Stomach (tissue), 8 donors: ENCODE measurements at regions not wholly inside any gene's neighbourhood (a gene's known extent, or its start where the extent isn't known, plus 50 kb on each side); places are given as distances from the start of the nearest gene placed in this dataset.
A peak's percentile ranks its signal among the peaks of the same experiment; 100 is the strongest.

Experiments used
- DNase-seq, 2 donors: peaks; one replicate each; pipeline versions ENCODE4 v3.0.0 to v3.0.0-alpha.2; 2013 to 2019
- H3K27ac ChIP-seq, 5 donors: fragments of 200-600 bp in 4 of 5; sonication (generic) in 4 of 5; one replicate each; pipeline ENCODE4 v1.5.1; 2013 to 2019; ENCODE audit warnings: mild to moderate bottlenecking in 1 of 5, moderate library complexity in 1 of 5
- H3K27me3 ChIP-seq, 3 donors: fragments of 200-600 bp; sonication (generic); one replicate each; pipeline ENCODE4 v1.5.1; 2017 to 2019; ENCODE audit warnings: mixed run types in 1 of 3
- H3K36me3 ChIP-seq, 4 donors: fragments of 200-600 bp; sonication (generic); 1 replicate in 3 of 4; 2 replicates in 1 of 4; pipeline ENCODE4 v1.5.1; 2016 to 2019
- H3K4me1 ChIP-seq, 4 donors: fragments of 200-600 bp; sonication (generic); one replicate each; pipeline ENCODE4 v1.5.1; 2016 to 2019
- H3K4me3 ChIP-seq, 4 donors: fragments of 200-600 bp; sonication (generic) in 3 of 4; one replicate each; pipeline ENCODE4 v1.5.1; 2016 to 2019; ENCODE audit warnings: mild to moderate bottlenecking in 1 of 4
- H3K9me3 ChIP-seq, 4 donors: fragments of 200-600 bp; sonication (generic); one replicate each; pipeline ENCODE4 v1.5.1; 2016 to 2019
- CTCF ChIP-seq, 7 experiments: fragments of 450-650 bp in 4 of 7; fragments of 200-600 bp in 3 of 7; sonication (generic) in 3 of 7; IDR thresholded peaks; one replicate each; pipeline ENCODE4 v1.5.1; 2016 to 2019; ENCODE audit warnings: antibody characterized with exemption in 7 of 7, control low read depth in 2 of 7, mild to moderate bottlenecking in 1 of 7
- EP300 ChIP-seq: sonication (generic); formaldehyde crosslinking; IDR thresholded peaks from one replicate; pipeline ENCODE4 v1.6.1; 2017; ENCODE audit warnings: antibody characterized with exemption
- POLR2A ChIP-seq, 4 donors: fragments of 450-650 bp; IDR thresholded peaks; one replicate each; pipeline ENCODE4 v1.6.1; 2016; ENCODE audit warnings: antibody characterized with exemption in 4 of 4, control low read depth in 2 of 4, mild to moderate bottlenecking in 1 of 4, moderate library complexity in 1 of 4
- POLR2AphosphoS5 ChIP-seq, 3 donors: sonication (generic); formaldehyde crosslinking; IDR thresholded peaks; one replicate each; pipeline ENCODE4 v1.6.1; 2016; ENCODE audit warnings: antibody characterized with exemption in 3 of 3
- WGBS, 5 donors: extraction: QIAGEN DNeasy Blood & Tissue Kit in 3 of 5; methylation state at CpG; one replicate each; pipeline versions ENCODE4 v1.1.5 to v1.1.7; 2013 to 2018; 5-methylcytosine and 5-hydroxymethylcytosine counted together
- intact Hi-C: fragments of 100-400 bp; cut with DNase I; formaldehyde crosslinking; loops from one replicate; pipeline ENCODE4 v1.15.1; 2023; ENCODE audit warnings: low total_unique reads
- donor health status: healthy with polysubstance abuse.
- donor health status: Bipolar disorder and iron deficiency.
- donor health status: healthy.

GRCh38 chr5:17359451-17360011 lies 138.5 kb upstream of the TAF11L2 start:
- Histone ChIP-seq H3K36me3 (no peaks in the 10 kb centered on the region), H3K4me1 (no peaks in the 10 kb centered on the region), H3K4me3 (no peak overlapping the region), H3K9me3 (no peaks in the 10 kb centered on the region), H3K27ac (peak overlapping the region in 2 of 5 donors; percentile 5 to 59), H3K27me3 (no peaks in the 10 kb centered on the region)
- intact Hi-C loops, result no loop called here
- DNase-seq, result no peak
- WGBS, 5 donors, result 46 to 64% (median 59%) methylated on average over 11 of the region's 11 CpGs
- no peak for TF ChIP-seq POLR2A (IDR thresholded peaks at IDR 0.05)
- no peak for TF ChIP-seq EP300

- H3K4me1 ChIP-seq, result peaks cover 0 to 4% (median 0%) of the 10 kb centered on the region in 4 donors
- H3K27ac ChIP-seq, result no peak overlapping the region
- TF ChIP-seq POLR2A (IDR thresholded peaks at IDR 0.05) (no peak), POLR2AphosphoS5 (IDR thresholded peaks at IDR 0.05) (no peak)
- intact Hi-C loops, result no loop called here
- no peaks in the 10 kb centered on the region for H3K9me3 ChIP-seq
- no peaks in the 10 kb centered on the region for H3K36me3 ChIP-seq
- H3K27me3 ChIP-seq, result no peaks in the 10 kb centered on the region
- WGBS, 5 donors, result 96 to 98% (median 97%) methylated on average over 6 of the region's 6 CpGs
- H3K4me3 ChIP-seq, result no peak overlapping the region
- DNase-seq, result no peak
Measured at GRCh38 chr5:17360879-17361278, 137.2 kb upstream of the TAF11L2 start.

- 84 to 90% (median 88%) methylated on average over 4 of the region's 4 CpGs for WGBS, 5 donors
- no peaks in the 10 kb centered on the region for H3K36me3 ChIP-seq
Measured at GRCh38 chr5:17361331-17361730, 136.7 kb upstream of the TAF11L2 start.

GRCh38 chr5:17364987-17365810 lies 132.8 kb upstream of the TAF11L2 start:
- TF ChIP-seq POLR2A (IDR thresholded peaks at IDR 0.05) (no peak), CTCF (IDR thresholded peaks at IDR 0.05) (no peak), POLR2AphosphoS5 (IDR thresholded peaks at IDR 0.05) (no peak), EP300 (no peak)
- Histone ChIP-seq H3K9me3 (no peaks in the 10 kb centered on the region), H3K27ac (peak overlapping the region in 3 of 5 donors; percentile 23 to 62 (median 30)), H3K4me3 (no peak overlapping the region), H3K36me3 (no peaks in the 10 kb centered on the region), H3K27me3 (no peaks in the 10 kb centered on the region), H3K4me1 (peaks cover 0 to 4% (median 0%) of the 10 kb centered on the region in 4 donors)
- no peak for DNase-seq
- WGBS, 5 donors, result 37 to 51% (median 45%) methylated on average over 4 of the region's 4 CpGs
- intact Hi-C loops, result no loop called here

More at GRCh38 chr5:17361331-17361730, 136.7 kb upstream of the TAF11L2 start:
- Histone ChIP-seq H3K27ac (no peak overlapping the region), H3K4me3 (no peak overlapping the region), H3K27me3 (no peaks in the 10 kb centered on the region), H3K9me3 (no peaks in the 10 kb centered on the region), H3K4me1 (peaks cover 0 to 4% (median 0%) of the 10 kb centered on the region in 4 donors)
- TF ChIP-seq POLR2AphosphoS5 (IDR thresholded peaks at IDR 0.05) (no peak), CTCF (IDR thresholded peaks at IDR 0.05) (no peak), POLR2A (IDR thresholded peaks at IDR 0.05) (no peak), EP300 (no peak)
- DNase-seq, result no peak
- intact Hi-C loops, result no loop called here

- H3K9me3 ChIP-seq, result no peaks in the 10 kb centered on the region
- no peak for TF ChIP-seq POLR2A (IDR thresholded peaks at IDR 0.05)
- no peak for TF ChIP-seq EP300
- no peak for TF ChIP-seq CTCF (IDR thresholded peaks at IDR 0.05)
- TF ChIP-seq POLR2AphosphoS5 (IDR thresholded peaks at IDR 0.05), result no peak
- H3K36me3 ChIP-seq, result no peaks in the 10 kb centered on the region
- no peak for DNase-seq
- no peaks in the 10 kb centered on the region for H3K27me3 ChIP-seq
- intact Hi-C loops, result no loop called here
- H3K4me1 ChIP-seq, result peaks cover 0 to 4% (median 0%) of the 10 kb centered on the region in 4 donors
- no peak overlapping the region for H3K4me3 ChIP-seq
- 50 to 69% (median 55%) methylated on average over 7 of the region's 7 CpGs for WGBS, 5 donors
- peak overlapping the region in 4 of 5 donors; percentile 23 to 62 (median 31) for H3K27ac ChIP-seq
Measured at GRCh38 chr5:17365811-17366138, 132.3 kb upstream of the TAF11L2 start.
